Stimulated activated naive CD8-positive, alpha-beta T cell treated with anti-CD3 and anti-CD28 coated beads, Interleukin-15, Interleukin-2, amounts not matched to agents 100 U/mL and 50 U/mL, for 24 hours (primary cell): ENCODE measurements at regions not wholly inside any gene's neighbourhood (a gene's known extent, or its start where the extent isn't known, plus 50 kb on each side); places are given as distances from the start of the nearest gene placed in this dataset.

Experiments
- ATAC-seq: fragments of 150-1000 bp; cut with Tn5 transposase; one replicate; pipeline ENCODE4 v1.10.0; 2021
- DNase-seq: peaks from one replicate; pipeline ENCODE4 v3.0.0; 2021

GRCh38 chr20:24871480-24872213 is 77.4 kb upstream of the CST7 start:
- DNase-seq (no peak), ATAC-seq (no peak)

GRCh38 chr20:24872291-24873024 is 76.6 kb upstream of the CST7 start:
- DNase-seq, result no peak
- no peak for ATAC-seq

GRCh38 chr20:24873025-24873620 is 75.9 kb upstream of the CST7 start:
- no peak for DNase-seq
- no peak for ATAC-seq

GRCh38 chr20:24875078-24875477 is 74.0 kb upstream of the CST7 start:
- DNase-seq, result no peak
- ATAC-seq, result no peak

GRCh38 chr20:24877652-24878051 is 71.4 kb upstream of the CST7 start:
- ATAC-seq (no peak), DNase-seq (no peak)

GRCh38 chr20:24878657-24879056 is 70.4 kb upstream of the CST7 start:
- no peak for ATAC-seq
- no peak for DNase-seq

GRCh38 chr20:24879875-24880274 is 69.2 kb upstream of the CST7 start:
- no peak for ATAC-seq
- no peak for DNase-seq

GRCh38 chr20:24880356-24880755 is 68.7 kb upstream of the CST7 start:
- DNase-seq (no peak), ATAC-seq (no peak)

- ATAC-seq (no peak), DNase-seq (no peak)
Measured at GRCh38 chr20:24890286-24890685, 58.8 kb upstream of the CST7 start.

- ATAC-seq (no peak), DNase-seq (no peak)
Measured at GRCh38 chr20:24891546-24892393, 57.3 kb upstream of the CST7 start.

- no peak for ATAC-seq
- no peak for DNase-seq
Measured at GRCh38 chr20:24892522-24892921, 56.5 kb upstream of the CST7 start.

- ATAC-seq (no peak), DNase-seq (no peak)
Measured at GRCh38 chr20:24892931-24893330, 56.1 kb upstream of the CST7 start.

- ATAC-seq (no peak), DNase-seq (no peak)
Measured at GRCh38 chr20:24894488-24894887, 54.6 kb upstream of the CST7 start.

- ATAC-seq (no peak), DNase-seq (no peak)
Measured at GRCh38 chr20:24894967-24895366, 54.1 kb upstream of the CST7 start.

- no peak for ATAC-seq
Measured at GRCh38 chr20:24895431-24895830, 53.6 kb upstream of the CST7 start.

GRCh38 chr20:24895898-24896658 is 53.0 kb upstream of the CST7 start:
- ATAC-seq, result no peak
- DNase-seq, result no peak

More at GRCh38 chr20:24895431-24895830, 53.6 kb upstream of the CST7 start:
- DNase-seq, result no peak

GRCh38 chr20:24896984-24897383 is 52.1 kb upstream of the CST7 start:
- DNase-seq (no peak), ATAC-seq (no peak)

- ATAC-seq (no peak), DNase-seq (no peak)
Measured at GRCh38 chr20:24897974-24898373, 51.1 kb upstream of the CST7 start.

- ATAC-seq, result no peak
- DNase-seq, result no peak
Measured at GRCh38 chr20:24899153-24899552, 49.9 kb upstream of the CST7 start.
